Esophagus squamous epithelium (tissue), 5 donors: ENCODE measurements at regions not wholly inside any gene's neighbourhood (a gene's known extent, or its start where the extent isn't known, plus 50 kb on each side); places are given as distances from the start of the nearest gene placed in this dataset.

ENCODE experiments used
- DNase-seq: peaks from one replicate; lab custom pipeline; 2025; lab: John Stamatoyannopoulos, UW
- H3K27ac ChIP-seq, 4 donors: fragments of 200-600 bp; sonication (generic); one replicate each; pipeline ENCODE4 v1.5.1; 2016 to 2019; ENCODE audit warnings: mild to moderate bottlenecking in 1 of 4
- H3K27me3 ChIP-seq, 4 donors: fragments of 200-600 bp; sonication (generic); 1 replicate in 3 of 4; 2 replicates in 1 of 4; pipeline versions ENCODE4 v1.5.1 to v1.6.0; 2017 to 2021; ENCODE audit warnings: antibody characterized with exemption in 1 of 4
- H3K36me3 ChIP-seq, 3 donors: fragments of 200-600 bp; sonication (generic); one replicate each; pipeline ENCODE4 v1.5.1; 2016 to 2019
- H3K4me1 ChIP-seq, 3 donors: fragments of 200-600 bp; sonication (generic); one replicate each; pipeline ENCODE4 v1.5.1; 2017 to 2019
- H3K4me3 ChIP-seq, 4 donors: fragments of 200-600 bp; sonication (generic); 1 replicate in 3 of 4; 2 replicates in 1 of 4; pipeline ENCODE4 v1.5.1; 2016 to 2019; ENCODE audit warnings: mild to moderate bottlenecking in 2 of 4, moderate library complexity in 1 of 4
- H3K9me3 ChIP-seq, 3 donors: fragments of 200-600 bp; sonication (generic); one replicate each; pipeline ENCODE4 v1.5.1; 2016 to 2019
- POLR2A ChIP-seq, 4 donors: fragments of 450-650 bp; IDR thresholded peaks; one replicate each; pipeline ENCODE4 v1.6.1; 2017; ENCODE audit warnings: antibody characterized with exemption in 4 of 4, mild to moderate bottlenecking in 4 of 4, moderate library complexity in 3 of 4
- WGBS, 2 donors: methylation state at CpG; one replicate each; pipeline ENCODE4 v1.1.5; 2018; 5-methylcytosine and 5-hydroxymethylcytosine counted together
- intact Hi-C: fragments of 100-400 bp; cut with DNase I; formaldehyde crosslinking; loops from one replicate; pipeline ENCODE4 v1.15.0; 2022
- TF ChIP-seq, protein P1 (sequence below), 6 experiments: fragments of 450-650 bp in 4 of 6; fragments of 200-600 bp in 2 of 6; sonication (generic) in 2 of 6; IDR thresholded peaks; one replicate each; pipeline ENCODE4 v1.5.1; 2016 to 2019; ENCODE audit warnings: antibody characterized with exemption in 6 of 6, mild to moderate bottlenecking in 4 of 6, moderate library complexity in 4 of 6
- donor health status: DM: yes; HTN: yes; CAD: no.

DNA sequence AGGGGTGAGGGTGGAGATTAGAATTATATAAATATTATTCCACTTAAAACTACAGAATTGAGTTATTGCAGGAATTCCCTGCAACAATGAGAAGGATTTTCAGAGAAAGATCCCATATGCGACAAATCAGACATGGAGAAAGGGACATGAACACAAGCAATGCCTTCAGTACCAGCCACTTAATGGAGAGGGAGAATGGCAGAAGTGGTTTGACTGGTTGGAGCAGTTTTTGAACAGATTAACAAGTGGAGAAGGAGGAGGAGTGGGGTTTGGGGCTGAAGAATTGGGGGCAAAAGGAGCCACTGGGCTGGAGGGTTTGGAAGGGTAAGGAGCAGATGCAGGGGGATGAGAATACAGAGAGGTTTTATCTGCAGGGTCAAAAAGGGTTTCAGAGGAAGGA, 620.9 kb upstream of the PTPRD start:
- TF ChIP-seq POLR2A (IDR thresholded peaks at IDR 0.05): no peak
- TF ChIP-seq, protein P1, sequence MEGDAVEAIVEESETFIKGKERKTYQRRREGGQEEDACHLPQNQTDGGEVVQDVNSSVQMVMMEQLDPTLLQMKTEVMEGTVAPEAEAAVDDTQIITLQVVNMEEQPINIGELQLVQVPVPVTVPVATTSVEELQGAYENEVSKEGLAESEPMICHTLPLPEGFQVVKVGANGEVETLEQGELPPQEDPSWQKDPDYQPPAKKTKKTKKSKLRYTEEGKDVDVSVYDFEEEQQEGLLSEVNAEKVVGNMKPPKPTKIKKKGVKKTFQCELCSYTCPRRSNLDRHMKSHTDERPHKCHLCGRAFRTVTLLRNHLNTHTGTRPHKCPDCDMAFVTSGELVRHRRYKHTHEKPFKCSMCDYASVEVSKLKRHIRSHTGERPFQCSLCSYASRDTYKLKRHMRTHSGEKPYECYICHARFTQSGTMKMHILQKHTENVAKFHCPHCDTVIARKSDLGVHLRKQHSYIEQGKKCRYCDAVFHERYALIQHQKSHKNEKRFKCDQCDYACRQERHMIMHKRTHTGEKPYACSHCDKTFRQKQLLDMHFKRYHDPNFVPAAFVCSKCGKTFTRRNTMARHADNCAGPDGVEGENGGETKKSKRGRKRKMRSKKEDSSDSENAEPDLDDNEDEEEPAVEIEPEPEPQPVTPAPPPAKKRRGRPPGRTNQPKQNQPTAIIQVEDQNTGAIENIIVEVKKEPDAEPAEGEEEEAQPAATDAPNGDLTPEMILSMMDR (IDR thresholded peaks at IDR 0.05): no peak
- intact Hi-C loops: no loop called here
- Histone ChIP-seq H3K4me3 (no peak overlapping the region), H3K27me3 (no peaks in the 10 kb centered on the region), H3K36me3 (no peaks in the 10 kb centered on the region), H3K27ac (no peak overlapping the region), H3K4me1 (no peaks in the 10 kb centered on the region), H3K9me3 (no peaks in the 10 kb centered on the region)
- WGBS, 2 donors: 40 to 50% methylated on average over 1 of the region's 1 CpG
- DNase-seq: no peak

DNA sequence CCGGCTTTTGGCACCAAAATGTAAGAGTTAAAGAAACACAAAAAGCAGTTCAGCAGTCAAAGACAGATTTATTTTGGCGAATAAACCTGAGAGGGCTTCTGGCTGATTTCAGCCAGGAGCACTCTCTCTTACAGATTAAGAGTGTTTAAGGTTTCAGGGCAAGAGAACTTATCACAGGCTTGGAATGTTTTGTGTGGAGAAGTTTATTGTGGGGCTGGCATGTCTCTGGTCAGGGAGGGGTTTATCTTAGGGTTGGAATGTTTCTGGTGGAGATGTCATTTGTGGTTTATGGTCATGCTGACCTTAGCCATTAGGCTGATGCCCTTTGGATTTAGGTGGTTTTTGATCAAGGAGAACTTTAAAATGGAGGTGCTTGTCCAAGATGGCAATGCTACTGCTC, 622.3 kb upstream of the PTPRD start:
- TF ChIP-seq POLR2A (IDR thresholded peaks at IDR 0.05): no peak
- TF ChIP-seq, protein P1 (IDR thresholded peaks at IDR 0.05): no peak
- Histone ChIP-seq H3K4me1 (no peaks in the 10 kb centered on the region), H3K36me3 (no peaks in the 10 kb centered on the region), H3K4me3 (no peak overlapping the region), H3K27me3 (no peaks in the 10 kb centered on the region), H3K27ac (no peak overlapping the region), H3K9me3 (no peaks in the 10 kb centered on the region)
- WGBS, 2 donors: 58 to 75% methylated on average over 2 of the region's 2 CpGs
- no peak for DNase-seq
- intact Hi-C loops: no loop called here

DNA sequence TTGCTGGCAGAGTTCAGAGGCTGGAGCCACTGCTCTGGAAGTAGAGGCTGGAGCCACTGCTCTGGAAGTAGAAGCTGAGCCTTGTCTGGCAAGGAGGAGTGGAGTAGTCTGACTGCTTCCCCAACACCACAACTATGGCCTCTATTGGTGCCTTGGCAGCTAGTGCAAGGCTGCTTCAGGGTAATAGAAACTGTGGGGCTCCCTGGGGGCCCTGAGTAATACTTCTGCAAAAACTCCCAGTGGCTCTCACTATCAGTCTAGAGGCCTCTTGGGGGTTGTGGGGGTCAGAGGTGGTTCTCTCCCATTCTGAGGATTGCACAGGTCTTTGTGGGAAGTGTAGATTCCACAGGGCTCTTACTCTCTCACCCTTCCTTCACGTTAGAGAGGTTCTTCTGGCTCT, 629.0 kb upstream of the PTPRD start:
- no peaks in the 10 kb centered on the region for H3K9me3 ChIP-seq
- TF ChIP-seq, protein P1 (IDR thresholded peaks at IDR 0.05): no peak
- TF ChIP-seq POLR2A (IDR thresholded peaks at IDR 0.05): no peak
- 22 to 25% methylated on average over 1 of the region's 1 CpG for WGBS, 2 donors
- no peaks in the 10 kb centered on the region for H3K4me1 ChIP-seq
- H3K27me3 ChIP-seq: no peaks in the 10 kb centered on the region
- intact Hi-C loops: no loop called here
- no peak for DNase-seq
- H3K27ac ChIP-seq: no peak overlapping the region
- H3K4me3 ChIP-seq: no peak overlapping the region
- H3K36me3 ChIP-seq: no peaks in the 10 kb centered on the region

- H3K27me3 ChIP-seq: no peaks in the 10 kb centered on the region
- no peaks in the 10 kb centered on the region for H3K36me3 ChIP-seq
- no peak overlapping the region for H3K27ac ChIP-seq
- no peaks in the 10 kb centered on the region for H3K9me3 ChIP-seq
- H3K4me1 ChIP-seq: no peaks in the 10 kb centered on the region
- no peak overlapping the region for H3K4me3 ChIP-seq
- intact Hi-C loops: no loop called here
- 0 to 10% methylated on average over 1 of the region's 1 CpG for WGBS, 2 donors
- no peak for DNase-seq
- TF ChIP-seq, protein P1 (IDR thresholded peaks at IDR 0.05): no peak
- no peak for TF ChIP-seq POLR2A (IDR thresholded peaks at IDR 0.05)
Observed at GRCh38 chr9:11257992-11258391, 645.2 kb upstream of the PTPRD start.

GRCh38 chr9:11269036-11269435, 656.2 kb upstream of the PTPRD start:
- Histone ChIP-seq H3K4me1 (no peaks in the 10 kb centered on the region), H3K27ac (no peak overlapping the region), H3K4me3 (no peak overlapping the region), H3K36me3 (no peaks in the 10 kb centered on the region), H3K27me3 (no peaks in the 10 kb centered on the region), H3K9me3 (peaks cover 0 to 19% (median 15%) of the 10 kb centered on the region in 3 donors)
- WGBS, 2 donors: 35 to 58% methylated on average over 3 of the region's 3 CpGs
- TF ChIP-seq, protein P1 (IDR thresholded peaks at IDR 0.05): no peak
- TF ChIP-seq POLR2A (IDR thresholded peaks at IDR 0.05): no peak
- DNase-seq: no peak
- intact Hi-C loops: no loop called here
